HepG2 (cell line): ENCODE measurements at regions not wholly inside any gene's neighbourhood (a gene's known extent, or its start where the extent isn't known, plus 50 kb on each side); places are given as distances from the start of the nearest gene placed in this dataset.

ENCODE experiments used
- CAMTA2 ChIP-seq: sonication (generic); formaldehyde crosslinking; IDR thresholded peaks from 2 replicates; pipeline ENCODE4 v1.4.0; 2020; ENCODE audit warnings: mild to moderate bottlenecking, missing genetic modification reagents, borderline replicate concordance
- MIER2 ChIP-seq: IDR thresholded peaks from 2 replicates; pipeline ENCODE4 v1.6.1; 2016; ENCODE audit warnings: missing biosample characterization, missing genetic modification reagents
- TF ChIP-seq, protein P1 (sequence below): sonication (generic); formaldehyde crosslinking; IDR thresholded peaks from 2 replicates; pipeline ENCODE4 v1.4.0; 2020; ENCODE audit warnings: missing genetic modification reagents
- TF ChIP-seq, protein P2 (sequence below), 2 experiments: sonication (generic) in 1 of 2; formaldehyde crosslinking in 1 of 2; IDR thresholded peaks; 2 replicates each; pipeline versions ENCODE4 v1.5.1 to v1.6.1; 2011 to 2020; ENCODE audit warnings: borderline replicate concordance in 1 of 2, low read depth in 1 of 2, low read length in 1 of 2, mild to moderate bottlenecking in 1 of 2, missing genetic modification reagents in 1 of 2, moderate library complexity in 1 of 2
- TF ChIP-seq, protein P3 (sequence below): sonication (generic); formaldehyde crosslinking; IDR thresholded peaks from 2 replicates; pipeline ENCODE4 v1.5.0; 2020; ENCODE audit warnings: mild to moderate bottlenecking, missing genetic modification reagents, moderate library complexity

DNA sequence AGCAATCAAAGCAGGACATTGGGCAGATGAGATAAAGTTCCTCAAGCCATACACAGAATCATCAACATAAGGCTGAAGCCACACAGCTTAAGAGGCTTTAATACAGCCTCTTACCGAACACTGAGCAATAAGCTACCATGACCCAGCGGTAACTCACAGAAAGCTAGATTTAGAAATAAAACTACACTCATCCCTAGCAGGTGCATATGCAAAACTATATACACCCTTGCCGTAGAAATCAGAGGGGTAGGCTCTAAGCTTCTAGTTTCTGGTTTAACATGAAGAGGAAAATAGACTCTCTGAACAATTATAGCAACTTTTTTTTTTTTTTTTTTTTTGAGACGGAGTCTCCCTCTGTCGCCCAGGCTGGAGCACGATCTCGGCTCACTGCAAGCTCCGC is 428.8 kb upstream of the FIGN start:
- TF ChIP-seq, protein P1, sequence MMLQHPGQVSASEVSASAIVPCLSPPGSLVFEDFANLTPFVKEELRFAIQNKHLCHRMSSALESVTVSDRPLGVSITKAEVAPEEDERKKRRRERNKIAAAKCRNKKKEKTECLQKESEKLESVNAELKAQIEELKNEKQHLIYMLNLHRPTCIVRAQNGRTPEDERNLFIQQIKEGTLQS (CRISPR knock-in tag), result no peak
- TF ChIP-seq MIER2 (CRISPR knock-in tag) (no peak), CAMTA2 (no peak)
- TF ChIP-seq, protein P2, sequence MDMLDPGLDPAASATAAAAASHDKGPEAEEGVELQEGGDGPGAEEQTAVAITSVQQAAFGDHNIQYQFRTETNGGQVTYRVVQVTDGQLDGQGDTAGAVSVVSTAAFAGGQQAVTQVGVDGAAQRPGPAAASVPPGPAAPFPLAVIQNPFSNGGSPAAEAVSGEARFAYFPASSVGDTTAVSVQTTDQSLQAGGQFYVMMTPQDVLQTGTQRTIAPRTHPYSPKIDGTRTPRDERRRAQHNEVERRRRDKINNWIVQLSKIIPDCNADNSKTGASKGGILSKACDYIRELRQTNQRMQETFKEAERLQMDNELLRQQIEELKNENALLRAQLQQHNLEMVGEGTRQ (IDR thresholded peaks at IDR 0.05; ENCODE audit: low read depth, low read length), result no peak
- TF ChIP-seq, protein P2 (CRISPR knock-in tag; IDR thresholded peaks at IDR 0.05; ENCODE audit: borderline replicate concordance), result no peak
- TF ChIP-seq, protein P3, sequence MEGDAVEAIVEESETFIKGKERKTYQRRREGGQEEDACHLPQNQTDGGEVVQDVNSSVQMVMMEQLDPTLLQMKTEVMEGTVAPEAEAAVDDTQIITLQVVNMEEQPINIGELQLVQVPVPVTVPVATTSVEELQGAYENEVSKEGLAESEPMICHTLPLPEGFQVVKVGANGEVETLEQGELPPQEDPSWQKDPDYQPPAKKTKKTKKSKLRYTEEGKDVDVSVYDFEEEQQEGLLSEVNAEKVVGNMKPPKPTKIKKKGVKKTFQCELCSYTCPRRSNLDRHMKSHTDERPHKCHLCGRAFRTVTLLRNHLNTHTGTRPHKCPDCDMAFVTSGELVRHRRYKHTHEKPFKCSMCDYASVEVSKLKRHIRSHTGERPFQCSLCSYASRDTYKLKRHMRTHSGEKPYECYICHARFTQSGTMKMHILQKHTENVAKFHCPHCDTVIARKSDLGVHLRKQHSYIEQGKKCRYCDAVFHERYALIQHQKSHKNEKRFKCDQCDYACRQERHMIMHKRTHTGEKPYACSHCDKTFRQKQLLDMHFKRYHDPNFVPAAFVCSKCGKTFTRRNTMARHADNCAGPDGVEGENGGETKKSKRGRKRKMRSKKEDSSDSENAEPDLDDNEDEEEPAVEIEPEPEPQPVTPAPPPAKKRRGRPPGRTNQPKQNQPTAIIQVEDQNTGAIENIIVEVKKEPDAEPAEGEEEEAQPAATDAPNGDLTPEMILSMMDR (CRISPR knock-in tag), result no peak
